ENCODE measurements at regions not wholly inside any gene's neighbourhood (a gene's known extent, or its start where the extent isn't known, plus 50 kb on each side); places are given as distances from the start of the nearest gene placed in this dataset.
A peak's percentile ranks its signal among the peaks of the same experiment; 100 is the strongest.
"Not testable (repeated sequence)": the region's sequence is repeated elsewhere in the genome, so short reads cannot be mapped to it uniquely, and the experiment has no call there.

DNA sequence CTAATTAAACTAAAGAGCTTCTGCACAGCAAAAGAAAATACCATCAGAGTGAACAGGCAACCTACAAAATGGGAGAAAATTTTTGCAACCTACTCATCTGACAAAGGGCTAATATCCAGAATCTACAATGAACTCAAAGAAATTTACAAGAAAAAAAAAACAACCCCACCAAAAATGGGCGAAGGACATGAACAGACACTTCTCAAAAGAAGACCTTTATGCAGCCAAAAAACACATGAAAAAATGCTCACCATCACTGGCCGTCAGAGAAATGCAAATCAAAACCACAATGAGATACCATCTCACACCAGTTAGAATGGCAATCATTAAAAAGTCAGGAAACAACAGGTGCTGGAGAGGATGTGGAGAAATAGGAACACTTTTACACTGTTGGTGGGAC, 100.7 kb downstream of the GPX5 start:
- DNase-seq, result not testable (repeated sequence)

DNA sequence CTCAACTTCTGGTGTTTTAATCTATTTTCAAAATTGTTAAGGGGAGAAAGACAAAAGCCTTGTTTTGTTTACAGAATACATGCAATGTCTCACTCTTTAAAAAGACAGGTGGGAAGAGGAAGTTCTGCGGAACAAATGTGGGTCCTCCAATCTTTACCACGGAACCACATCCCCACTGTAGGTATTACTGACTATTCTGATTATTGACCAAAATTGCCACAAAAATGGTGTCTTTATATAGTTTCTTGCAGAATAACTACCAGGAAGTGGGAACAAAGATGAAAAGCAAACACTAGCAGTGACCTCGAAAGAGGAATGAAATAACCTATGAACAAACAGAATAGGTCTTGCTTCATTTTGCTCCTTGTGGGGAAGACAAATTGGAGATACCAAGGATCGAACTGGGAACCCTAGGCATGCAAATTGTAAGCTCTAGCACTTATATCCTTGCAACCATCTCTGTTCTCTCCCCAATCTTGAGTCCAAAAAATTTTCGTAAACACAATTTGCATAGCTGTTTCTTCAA, 106.7 kb downstream of the GPX5 start:
- no peak for DNase-seq

DNA sequence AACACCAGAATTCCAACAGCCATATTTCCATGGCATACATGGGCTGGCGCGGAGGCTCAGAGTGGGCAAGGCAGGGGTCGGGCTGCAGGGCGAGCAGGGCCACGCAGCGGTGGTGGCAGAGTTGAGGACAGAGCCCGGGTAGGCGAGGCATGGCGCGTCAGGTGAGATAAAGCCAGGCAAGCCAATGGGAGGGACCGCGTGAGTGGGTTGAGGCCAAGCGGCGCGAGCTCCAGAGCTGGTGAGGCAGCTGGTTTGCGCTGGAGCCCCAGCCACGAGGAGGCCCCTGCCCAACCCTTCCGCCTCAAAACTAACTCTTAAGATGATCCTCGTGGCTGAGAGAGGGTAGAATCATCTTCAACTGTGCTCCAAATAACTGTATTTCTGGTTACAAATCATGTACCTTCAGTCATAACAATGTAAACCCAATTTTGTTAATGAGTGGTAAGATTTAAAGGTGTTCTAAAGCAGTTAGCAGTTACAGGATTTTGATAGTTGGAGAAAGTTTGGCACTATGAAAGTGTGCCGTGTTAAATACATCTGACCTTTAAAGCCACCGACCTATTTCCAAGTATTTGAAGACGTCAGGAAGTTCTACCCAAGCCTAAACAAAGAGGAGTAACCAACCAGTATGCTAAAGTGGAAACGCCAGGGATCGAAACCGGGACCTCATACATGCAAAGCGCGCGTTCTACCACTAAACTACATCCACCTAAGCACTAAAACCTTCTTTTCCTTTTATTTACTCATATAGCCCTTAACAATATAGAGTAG, 107.9 kb downstream of the GPX5 start:
- no peak for DNase-seq

DNA sequence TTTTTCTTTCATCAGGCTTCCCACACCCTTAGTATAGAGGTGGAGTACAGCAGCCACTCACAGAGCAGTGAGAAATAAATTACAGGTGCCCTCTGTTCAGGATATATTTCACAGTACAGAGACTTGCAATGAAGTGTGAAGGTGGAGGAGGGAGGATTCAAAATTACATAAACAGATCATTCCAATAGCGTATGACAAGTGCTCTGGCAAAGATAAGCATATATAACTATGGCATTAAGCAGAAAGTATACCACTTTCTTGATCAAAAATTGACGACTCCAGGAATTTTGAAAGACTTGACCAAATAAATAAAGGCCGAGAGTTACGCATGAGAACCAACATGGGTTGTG, 108.7 kb downstream of the GPX5 start:
- DNase-seq, result no peak

DNA sequence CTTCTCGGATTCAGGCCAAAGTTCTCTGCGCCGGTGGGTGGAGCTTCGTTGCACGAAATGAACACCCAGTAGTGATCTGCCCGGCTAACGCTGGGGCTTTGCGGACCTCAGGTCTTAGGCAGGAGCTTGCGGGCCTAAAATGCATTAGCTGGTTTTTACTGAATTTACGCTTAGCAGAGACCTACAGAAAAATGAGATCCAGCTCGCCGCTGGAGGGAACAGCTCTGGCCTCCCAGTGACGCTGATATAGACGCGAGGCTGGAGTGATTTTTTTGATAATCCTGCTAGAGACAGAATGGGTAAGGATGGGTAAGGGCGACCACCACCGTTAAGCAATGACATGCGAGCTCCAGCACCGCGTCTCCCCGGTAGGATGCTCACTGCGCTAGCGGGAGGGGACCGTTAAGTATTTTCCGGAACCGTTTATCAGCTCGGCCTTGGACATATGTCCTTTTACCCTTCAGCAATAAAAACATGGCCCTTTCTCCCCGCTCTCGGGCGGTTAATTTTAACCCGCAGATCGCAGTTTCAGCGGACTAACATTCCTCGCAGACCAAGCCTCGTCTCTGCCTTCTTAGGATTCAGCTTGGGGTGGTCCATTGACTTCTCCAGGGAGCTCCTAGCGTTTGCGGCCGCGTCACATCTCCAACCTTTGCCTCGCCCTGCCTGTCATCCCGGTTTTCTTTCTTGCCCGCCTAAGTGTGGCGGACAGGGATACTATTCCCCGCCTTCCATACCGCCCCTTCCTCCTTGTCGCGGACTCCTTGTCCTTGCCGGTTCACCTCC, 109.3 kb downstream of the GPX5 start:
- no peak for DNase-seq

DNA sequence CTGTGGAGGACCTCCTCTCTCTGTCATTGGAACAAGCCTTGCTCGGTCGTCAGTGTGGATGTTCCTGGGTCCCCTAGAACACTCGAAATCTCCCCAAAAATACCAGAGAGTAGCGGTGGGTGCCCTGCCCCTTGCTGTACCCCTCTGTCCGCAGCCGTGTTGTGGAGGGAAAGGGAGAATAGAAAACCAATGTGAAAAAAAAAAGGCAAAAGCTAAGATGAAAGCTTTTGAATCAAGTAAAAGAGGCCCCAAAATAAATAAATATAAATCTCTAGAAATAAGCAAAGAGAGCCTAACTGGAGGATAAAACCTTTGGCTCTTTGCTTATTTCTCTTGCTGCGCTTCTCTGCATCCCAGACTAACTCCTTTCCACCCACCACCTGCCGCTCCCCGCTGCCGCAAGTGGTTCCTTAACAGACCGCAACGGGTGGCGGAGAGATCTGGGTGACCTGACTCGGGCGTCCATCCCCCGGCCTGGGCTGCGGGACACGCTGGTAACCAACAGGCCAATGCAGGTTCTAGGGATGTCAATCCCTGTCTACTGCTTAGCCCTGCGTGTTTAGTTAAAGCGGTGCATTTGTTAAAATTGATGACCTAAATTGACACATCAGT, 110.0 kb downstream of the GPX5 start:
- DNase-seq, result no peak

DNA sequence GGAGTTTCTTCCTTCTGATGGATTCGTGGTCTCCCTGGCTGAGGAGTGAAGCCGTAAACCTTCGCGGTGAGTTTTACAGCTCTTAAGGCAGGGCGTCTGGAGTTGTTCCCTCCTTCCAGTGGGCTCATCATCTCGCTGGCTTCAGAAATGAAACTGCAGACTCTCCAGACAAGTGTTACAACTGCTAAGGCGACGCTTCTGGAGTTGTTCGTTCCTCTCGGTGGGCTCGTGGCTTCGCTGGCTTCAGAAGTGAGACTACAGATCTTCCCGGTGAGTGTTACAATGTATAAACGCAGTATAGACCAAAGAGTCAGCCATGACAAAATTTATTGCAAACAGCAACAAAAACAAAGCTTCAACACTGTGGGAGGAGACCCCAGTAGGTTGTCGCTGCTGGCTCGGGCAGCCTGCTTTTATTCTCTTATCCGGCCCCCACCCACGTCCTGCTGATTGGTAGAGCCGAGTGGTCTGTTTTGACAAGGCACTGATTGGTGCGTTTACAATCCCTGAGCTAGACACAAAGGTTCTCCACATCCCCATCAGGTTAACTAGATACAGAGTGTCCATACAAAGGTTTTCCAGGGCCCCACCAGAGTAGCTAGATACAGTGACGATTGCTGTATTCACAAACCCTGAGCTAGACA, 113.2 kb downstream of the GPX5 start:
- DNase-seq, result no peak

DNA sequence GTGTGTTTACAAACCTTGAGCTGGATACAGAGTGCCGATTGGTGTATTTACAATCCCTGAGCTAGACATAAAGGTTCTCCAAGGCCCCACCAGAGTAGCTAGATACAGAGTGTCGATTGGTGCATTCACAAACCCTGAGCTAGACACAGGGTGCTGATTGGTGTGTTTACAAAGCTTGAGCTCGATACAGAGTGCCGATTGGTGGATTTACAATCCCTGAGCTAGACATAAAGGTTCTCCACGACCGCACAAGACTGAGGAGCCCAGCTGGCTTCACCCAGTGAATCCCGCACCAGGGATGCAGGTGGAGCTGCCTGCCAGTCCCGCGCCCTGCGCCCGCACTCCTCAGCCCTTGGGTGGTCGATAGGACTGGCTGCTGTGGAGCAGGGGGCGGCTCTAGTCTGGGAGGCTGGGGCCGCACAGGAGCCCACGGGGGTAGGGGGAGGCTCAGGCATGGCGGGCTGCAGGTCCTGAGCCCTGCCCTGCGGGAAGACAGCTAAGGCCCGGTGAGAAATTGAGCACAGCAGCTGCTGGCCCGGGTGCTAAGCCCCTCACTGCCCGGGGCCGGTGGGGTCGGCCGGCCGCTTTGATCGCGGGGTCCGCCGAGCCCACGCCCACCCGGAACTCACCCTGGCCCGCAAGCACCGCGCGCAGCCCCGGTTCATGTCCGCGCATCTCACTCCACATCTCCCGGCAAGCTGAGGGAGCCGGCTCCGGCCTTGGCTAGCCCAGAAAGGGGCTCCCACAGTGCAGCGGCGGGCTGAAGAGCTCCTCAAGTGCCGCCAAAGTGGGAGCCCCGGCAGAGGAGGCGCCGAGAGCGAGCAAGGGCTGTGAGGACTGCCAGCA, 114.0 kb downstream of the GPX5 start:
- not testable (repeated sequence) for DNase-seq

DNA sequence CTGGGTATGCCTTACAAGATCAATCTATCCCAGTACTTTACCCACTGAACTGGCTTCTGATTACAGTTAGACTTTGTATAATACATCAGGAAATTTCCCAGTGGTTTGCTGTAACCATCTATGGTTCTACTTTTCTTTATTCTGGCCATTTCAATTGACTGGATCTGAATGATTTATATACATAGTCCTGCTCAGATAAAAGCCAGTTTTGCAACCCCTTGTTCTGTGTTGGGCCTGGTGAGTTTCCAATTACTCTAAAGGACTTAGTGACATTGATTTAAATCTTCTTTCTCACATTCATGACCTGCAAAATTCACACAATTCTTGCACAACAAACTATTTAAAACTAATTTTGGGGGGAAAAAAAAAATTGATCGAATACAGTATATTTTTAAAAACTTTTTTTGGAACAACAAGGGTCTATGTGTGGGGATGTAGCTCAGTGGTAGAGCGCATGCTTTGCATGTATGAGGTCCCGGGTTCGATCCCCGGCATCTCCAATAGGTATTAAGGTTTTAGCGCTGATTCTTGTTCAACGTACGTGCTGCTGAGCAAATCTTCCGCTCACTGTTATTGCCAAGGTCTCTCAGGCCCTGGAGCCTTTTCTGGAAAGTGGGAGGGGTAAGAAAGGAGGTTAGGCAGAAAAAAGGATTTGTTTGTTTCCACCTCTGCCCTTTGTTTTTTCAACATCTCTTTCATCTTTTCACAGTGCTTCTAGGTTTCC, 117.5 kb downstream of the GPX5 start:
- peak; percentile 15 for DNase-seq

DNA sequence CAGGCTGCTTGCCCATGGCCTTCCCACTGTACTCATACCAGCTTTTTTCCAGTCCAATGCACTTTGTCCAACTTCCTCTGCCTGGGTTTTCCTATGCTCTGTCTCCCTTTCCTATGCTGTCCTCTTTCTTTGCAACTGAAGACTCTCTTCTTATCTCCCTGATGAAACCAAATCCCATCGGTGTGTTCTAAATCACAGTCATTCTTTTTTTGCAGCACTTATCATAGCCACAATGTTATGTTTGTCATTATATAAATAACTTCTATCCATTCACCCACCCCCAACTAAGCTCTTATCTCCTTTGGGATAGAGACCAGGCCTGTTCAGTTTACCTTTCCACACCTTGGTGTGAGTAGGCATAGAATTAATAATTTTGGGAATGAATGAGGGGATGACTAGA, 121.0 kb downstream of the GPX5 start:
- DNase-seq, result no peak

DNA sequence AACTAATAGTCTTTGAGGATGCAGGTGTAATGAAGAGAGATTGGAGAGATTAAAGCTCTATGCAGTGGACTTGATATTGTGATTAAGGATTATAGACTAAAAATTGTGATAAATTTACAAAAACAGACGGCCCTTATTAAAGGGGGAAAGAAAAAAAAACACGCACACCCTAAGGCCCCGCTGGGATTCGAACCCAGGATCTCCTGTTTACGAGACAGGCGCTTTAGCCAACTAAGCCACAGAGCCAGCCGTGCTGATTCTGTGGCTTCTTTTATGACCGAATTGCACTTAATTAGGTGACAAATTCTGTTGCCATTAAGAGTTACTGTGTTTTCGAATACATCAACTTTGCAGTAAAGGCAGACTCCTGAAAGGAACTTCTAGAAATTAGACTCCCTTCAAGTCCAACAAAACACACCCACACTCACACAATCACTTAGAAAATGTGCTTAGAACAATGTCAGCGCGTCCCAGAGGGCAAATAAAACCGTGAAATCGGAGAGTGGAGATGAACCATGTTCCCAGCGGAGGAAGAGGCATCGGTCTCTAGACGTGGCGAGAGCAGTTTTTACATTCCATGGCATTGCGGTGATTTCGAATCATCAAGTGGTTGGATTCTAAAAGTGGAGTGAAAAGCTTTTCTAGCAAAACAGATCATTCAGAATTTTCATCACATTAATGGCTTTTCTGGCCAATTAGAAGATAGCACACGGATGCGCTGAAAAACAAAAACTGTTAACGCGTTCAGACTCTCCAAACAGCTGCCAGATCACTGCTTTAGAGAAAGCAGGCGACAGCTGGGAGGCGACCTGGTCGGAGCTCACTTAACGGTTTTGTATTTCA, 122.6 kb downstream of the GPX5 start:
- DNase-seq, result peak; percentile 44

DNA sequence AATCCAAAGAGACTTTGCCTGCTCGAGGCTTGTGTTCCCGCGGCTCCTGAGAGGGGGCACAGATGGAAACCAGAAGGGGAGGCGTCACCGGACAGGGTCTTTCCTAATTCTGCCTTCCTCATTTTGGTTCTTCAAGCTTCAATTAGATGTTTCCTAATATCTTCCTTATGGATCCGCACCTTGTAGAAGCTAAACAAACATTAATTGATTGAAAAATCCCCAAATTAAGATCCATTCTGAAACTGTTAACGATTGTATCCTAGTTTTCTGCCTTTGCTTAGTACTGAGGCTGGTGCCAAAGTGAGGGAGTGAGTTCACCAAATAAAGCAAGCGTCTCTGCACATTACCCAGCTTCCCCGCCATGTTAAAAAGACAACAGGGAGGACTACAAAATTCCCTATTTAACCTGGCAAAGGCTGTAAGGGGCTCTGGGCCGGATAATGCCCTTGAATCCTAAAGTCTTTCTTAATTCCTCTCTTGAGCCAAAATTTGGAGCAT, 123.2 kb downstream of the GPX5 start:
- DNase-seq, result no peak

DNA sequence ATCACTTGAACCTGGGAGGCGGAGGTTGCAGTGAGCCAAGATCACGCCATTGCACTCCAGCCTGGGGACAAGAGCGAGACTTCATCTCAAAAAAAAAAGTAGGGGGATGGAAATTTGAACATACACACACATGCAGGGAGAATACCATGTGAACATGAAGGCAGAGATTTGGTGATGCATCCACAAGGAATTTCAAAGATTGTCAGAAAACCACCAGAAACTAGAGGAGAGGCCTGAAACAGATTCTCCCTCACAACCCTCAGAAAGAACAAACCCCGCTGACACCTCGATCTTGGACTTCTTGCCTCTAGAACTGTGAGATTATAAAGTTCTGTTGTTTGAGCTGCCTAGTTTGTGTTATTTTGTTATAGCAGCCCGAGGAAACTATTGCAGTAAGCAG, 125.5 kb downstream of the GPX5 start:
- DNase-seq, result no peak

DNA sequence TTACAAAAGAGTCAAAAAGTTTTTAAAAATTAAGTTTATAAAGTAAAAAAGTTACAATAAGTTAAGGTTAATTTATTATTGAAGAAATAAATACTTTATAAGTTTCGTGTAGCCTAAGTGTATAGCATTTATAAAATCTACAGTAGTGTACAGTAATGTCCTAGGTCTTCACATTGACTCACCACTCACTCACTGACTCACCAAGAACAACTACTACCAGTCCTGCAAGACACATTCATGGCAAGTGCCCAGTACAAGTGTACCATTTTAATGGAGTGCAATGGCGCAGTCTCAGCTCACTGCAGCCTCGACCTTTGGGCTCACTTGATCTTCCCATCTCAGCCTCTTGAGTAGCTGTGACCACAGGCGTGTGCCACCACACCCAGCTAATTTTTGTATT, 128.2 kb downstream of the GPX5 start:
- no peak for DNase-seq

DNA sequence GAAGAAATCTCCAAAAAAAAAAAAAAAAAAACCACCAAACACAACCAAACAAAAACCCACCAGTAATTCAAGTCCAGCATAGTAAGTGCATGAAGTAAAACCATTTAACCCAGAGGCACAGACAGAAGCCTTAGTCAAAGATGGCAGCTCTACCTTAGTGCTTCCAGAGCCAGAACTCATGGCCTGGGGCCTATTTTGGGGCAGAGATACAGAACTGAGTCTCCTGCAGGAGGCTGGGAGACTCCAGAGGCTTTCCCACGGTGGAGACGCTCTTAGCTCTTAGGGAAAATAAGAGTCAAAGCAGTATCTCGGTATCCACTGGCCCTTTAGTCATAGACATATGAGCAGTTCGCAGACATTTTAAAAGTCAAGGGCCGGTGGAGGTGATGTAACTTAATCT, 129.5 kb downstream of the GPX5 start:
- no peak for DNase-seq

DNA sequence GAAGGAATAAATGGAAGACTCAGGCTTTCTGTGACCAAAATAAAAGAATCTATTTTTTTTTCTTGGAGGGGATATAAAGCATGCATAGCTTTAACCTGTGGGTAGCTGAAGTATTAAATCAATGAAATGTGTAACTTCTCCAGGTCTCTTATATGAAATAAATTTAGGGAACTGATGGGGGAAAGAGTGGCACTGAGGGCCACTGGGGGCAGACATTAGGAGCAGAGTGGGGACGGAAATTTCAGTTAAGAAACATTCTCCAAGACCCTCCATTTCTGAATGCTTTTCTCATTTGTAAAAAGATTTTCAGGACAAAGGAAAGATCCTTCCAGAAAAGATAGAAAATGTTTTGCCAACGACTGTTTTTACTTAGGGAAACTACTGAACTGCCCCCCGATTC, 131.0 kb downstream of the GPX5 start:
- no peak for DNase-seq

DNA sequence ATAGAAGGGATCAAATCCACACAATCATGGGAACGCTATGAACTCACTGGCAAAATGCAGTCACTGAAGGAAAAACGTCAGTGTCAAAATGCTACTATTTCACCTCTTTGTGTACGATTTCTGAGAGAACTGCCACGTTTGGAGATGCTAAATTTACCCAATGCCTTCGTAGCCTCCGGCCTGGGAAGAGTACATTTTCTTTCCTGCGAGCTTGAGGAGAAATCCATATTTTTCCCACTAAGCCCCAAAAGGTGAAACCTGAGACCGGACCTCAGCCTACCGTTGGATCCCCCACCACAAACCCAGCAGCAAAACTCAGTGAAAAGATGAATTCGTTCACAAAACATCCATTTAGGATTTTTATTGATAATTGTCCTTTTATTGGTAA, 131.7 kb downstream of the GPX5 start:
- DNase-seq, result no peak

DNA sequence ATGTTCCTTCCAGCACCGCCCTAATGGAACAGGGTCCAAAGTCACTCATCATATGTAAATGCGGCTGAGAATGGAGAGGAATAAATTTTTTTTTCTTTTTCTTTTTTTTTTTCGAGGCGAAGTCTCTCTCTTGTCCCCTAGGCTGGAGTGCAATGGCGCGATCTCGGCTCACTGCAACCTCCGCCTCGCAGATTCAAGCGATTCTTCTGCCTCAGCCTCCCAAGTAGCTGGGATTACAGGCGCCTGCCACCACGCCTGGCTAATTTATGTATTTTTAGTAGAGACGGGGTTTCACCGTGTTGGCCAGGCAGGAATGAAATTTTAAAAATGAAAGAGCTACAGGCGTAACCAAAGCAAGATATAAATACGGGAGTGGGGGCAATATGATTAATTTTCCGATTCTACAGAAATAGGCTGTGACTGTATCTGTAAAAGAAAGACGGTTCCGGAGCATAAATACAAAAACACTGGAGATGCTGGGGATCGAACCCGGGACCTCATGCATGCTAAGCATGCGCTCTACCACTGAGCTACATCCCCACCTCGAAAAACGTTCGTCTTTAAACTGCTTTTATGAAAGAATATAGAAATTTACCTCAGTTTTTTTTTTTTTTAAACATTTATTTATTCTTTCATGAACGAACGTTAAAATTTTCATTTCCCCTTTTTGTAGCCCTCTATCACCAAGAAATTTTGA, 132.2 kb downstream of the GPX5 start:
- no peak for DNase-seq

DNA sequence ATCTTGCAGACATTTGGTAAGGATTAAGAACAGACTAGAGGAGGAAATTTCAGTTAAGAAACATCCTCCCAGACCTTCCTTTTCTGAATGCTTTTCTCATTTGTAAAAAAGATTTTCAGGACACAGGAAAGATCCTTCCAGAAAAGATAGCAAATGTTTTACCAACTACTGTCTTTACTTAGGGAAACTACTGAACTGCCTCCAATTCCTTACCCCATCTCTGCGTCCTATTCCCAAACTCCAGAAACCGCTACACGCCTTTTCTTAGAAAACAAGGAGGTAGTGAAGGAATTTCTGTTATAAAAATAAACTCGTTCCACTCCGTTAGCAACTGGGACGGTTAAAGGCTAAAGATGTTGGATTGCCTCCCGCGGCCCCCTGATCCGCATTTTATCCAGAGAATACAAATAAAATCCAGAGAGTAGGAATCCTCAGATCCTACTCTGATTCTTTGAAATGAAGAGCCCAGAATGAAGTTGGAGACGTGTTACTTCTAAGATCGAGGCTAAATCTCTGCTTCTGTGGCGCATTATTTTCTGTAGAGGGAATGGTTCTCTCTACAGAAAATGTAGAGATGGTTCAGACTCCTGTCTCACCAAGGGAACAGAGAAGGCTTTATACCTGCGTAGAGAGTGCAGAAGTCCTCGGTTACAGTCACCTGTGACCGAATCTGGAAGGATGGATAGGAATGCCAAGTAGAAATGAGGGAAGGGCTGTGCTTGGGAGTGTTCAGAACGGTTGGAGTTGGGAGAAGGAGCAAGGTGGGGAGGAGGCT, 133.0 kb downstream of the GPX5 start:
- DNase-seq, result no peak
